Prostate gland (tissue), 2 donors: ENCODE measurements at regions not wholly inside any gene's neighbourhood (a gene's known extent, or its start where the extent isn't known, plus 50 kb on each side); places are given as distances from the start of the nearest gene placed in this dataset.

Experiments used
- POLR2A ChIP-seq: fragments of 450-650 bp; IDR thresholded peaks from one replicate; pipeline ENCODE4 v1.6.1; 2016; ENCODE audit warnings: antibody characterized with exemption, mild to moderate bottlenecking
- POLR2AphosphoS5 ChIP-seq: sonication (generic); formaldehyde crosslinking; IDR thresholded peaks from one replicate; pipeline ENCODE4 v1.6.1; 2017; ENCODE audit warnings: antibody characterized with exemption
- TF ChIP-seq, protein P1 (sequence below), 4 experiments: fragments of 200-600 bp in 2 of 4; fragments of 450-650 bp in 2 of 4; sonication (generic) in 2 of 4; IDR thresholded peaks; 1 replicate in 3 of 4; 2 replicates in 1 of 4; pipeline ENCODE4 v1.5.1; 2016 to 2019; ENCODE audit warnings: antibody characterized with exemption in 4 of 4, mild to moderate bottlenecking in 2 of 4, moderate library complexity in 2 of 4

DNA sequence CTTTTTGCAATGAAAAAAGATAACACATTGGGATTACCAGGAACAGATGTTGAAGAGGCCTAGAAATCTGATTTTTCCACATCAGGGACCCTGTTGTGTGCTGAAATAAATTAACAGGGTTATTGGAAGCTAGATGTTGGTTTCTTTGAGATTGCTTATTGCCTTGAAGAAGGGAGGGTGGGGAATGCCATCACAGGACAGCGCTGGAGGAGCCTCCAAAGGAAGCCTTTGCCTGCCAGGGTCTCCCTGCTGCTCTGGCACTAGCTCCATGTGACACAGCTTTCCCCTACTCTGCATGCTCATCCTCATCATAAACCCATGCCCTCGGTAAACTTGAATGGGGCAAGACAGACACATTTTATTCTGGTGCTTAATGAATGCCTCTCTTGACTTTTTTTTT is 76.1 kb downstream of the MID1IP1 start:
- no peak for TF ChIP-seq POLR2A
- TF ChIP-seq, protein P1, sequence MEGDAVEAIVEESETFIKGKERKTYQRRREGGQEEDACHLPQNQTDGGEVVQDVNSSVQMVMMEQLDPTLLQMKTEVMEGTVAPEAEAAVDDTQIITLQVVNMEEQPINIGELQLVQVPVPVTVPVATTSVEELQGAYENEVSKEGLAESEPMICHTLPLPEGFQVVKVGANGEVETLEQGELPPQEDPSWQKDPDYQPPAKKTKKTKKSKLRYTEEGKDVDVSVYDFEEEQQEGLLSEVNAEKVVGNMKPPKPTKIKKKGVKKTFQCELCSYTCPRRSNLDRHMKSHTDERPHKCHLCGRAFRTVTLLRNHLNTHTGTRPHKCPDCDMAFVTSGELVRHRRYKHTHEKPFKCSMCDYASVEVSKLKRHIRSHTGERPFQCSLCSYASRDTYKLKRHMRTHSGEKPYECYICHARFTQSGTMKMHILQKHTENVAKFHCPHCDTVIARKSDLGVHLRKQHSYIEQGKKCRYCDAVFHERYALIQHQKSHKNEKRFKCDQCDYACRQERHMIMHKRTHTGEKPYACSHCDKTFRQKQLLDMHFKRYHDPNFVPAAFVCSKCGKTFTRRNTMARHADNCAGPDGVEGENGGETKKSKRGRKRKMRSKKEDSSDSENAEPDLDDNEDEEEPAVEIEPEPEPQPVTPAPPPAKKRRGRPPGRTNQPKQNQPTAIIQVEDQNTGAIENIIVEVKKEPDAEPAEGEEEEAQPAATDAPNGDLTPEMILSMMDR (IDR thresholded peaks at IDR 0.05) = no peak
- TF ChIP-seq POLR2AphosphoS5 = no peak
